ENCODE measurements at regions not wholly inside any gene's neighbourhood (a gene's known extent, or its start where the extent isn't known, plus 50 kb on each side); places are given as distances from the start of the nearest gene placed in this dataset.
"Not testable (repeated sequence)": the region's sequence is repeated elsewhere in the genome, so short reads cannot be mapped to it uniquely, and the experiment has no call there.

GRCh38 chrX:137164329-137164728, 130.5 kb upstream of the GPR101 start:
- Histone ChIP-seq H3K4me2 (ENCODE audit: low read length) (no peak overlapping the region), H3K36me3 (ENCODE audit: control insufficient read depth, insufficient read depth, low read length) (no peaks in the 10 kb centered on the region), H3K27ac (no peak overlapping the region), H3K79me2 (no peaks in the 10 kb centered on the region), H3K9me3 (ENCODE audit: control insufficient read depth, low read length) (no peaks in the 10 kb centered on the region), H3K4me3 (ENCODE audit: low read depth, low read length) (no peak overlapping the region), H3K9ac (no peak overlapping the region), H3K27me3 (ENCODE audit: control insufficient read depth, insufficient read depth, low read length) (no peaks in the 10 kb centered on the region), H3K4me1 (no peaks in the 10 kb centered on the region), H2AFZ (no peak overlapping the region)
- TF ChIP-seq CTCF (IDR thresholded peaks at IDR 0.05): no peak

GRCh38 chrX:137151403-137151802, 117.6 kb upstream of the GPR101 start:
- H2AFZ ChIP-seq: no peak overlapping the region
- H3K9me3 ChIP-seq (ENCODE audit: control insufficient read depth, low read length): no peaks in the 10 kb centered on the region
- H3K27me3 ChIP-seq (ENCODE audit: control insufficient read depth, insufficient read depth, low read length): no peaks in the 10 kb centered on the region
- H3K4me1 ChIP-seq: no peaks in the 10 kb centered on the region
- H3K4me3 ChIP-seq (ENCODE audit: low read depth, low read length): no peak overlapping the region
- H3K79me2 ChIP-seq: no peaks in the 10 kb centered on the region
- TF ChIP-seq CTCF (IDR thresholded peaks at IDR 0.05): no peak
- no peak overlapping the region for H3K9ac ChIP-seq
- no peak overlapping the region for H3K4me2 ChIP-seq (ENCODE audit: low read length)
- no peaks in the 10 kb centered on the region for H3K36me3 ChIP-seq (ENCODE audit: control insufficient read depth, insufficient read depth, low read length)
- no peak overlapping the region for H3K27ac ChIP-seq

GRCh38 chrX:137143864-137144263, 110.1 kb upstream of the GPR101 start:
- Histone ChIP-seq H3K79me2 (no peaks in the 10 kb centered on the region), H3K27me3 (ENCODE audit: control insufficient read depth, insufficient read depth, low read length) (no peaks in the 10 kb centered on the region), H3K9ac (no peak overlapping the region), H2AFZ (no peak overlapping the region), H3K4me2 (ENCODE audit: low read length) (no peak overlapping the region), H3K36me3 (ENCODE audit: control insufficient read depth, insufficient read depth, low read length) (no peaks in the 10 kb centered on the region), H3K4me1 (no peaks in the 10 kb centered on the region), H3K4me3 (ENCODE audit: low read depth, low read length) (no peak overlapping the region), H3K9me3 (ENCODE audit: control insufficient read depth, low read length) (no peaks in the 10 kb centered on the region), H3K27ac (no peak overlapping the region)
- TF ChIP-seq CTCF (IDR thresholded peaks at IDR 0.05): no peak

- not testable (repeated sequence) for H3K27me3 ChIP-seq (ENCODE audit: control insufficient read depth, insufficient read depth, low read length); H3K4me2 ChIP-seq (ENCODE audit: low read length); H3K4me3 ChIP-seq (ENCODE audit: low read depth, low read length); H3K4me1 ChIP-seq; H3K27ac ChIP-seq; H3K9me3 ChIP-seq (ENCODE audit: control insufficient read depth, low read length); H3K79me2 ChIP-seq; H3K36me3 ChIP-seq (ENCODE audit: control insufficient read depth, insufficient read depth, low read length); H3K9ac ChIP-seq; H2AFZ ChIP-seq
These were observed 88.9 kb upstream of the GPR101 start for GRCh38 chrX:137122651-137123050.

- Histone ChIP-seq H3K36me3 (ENCODE audit: control insufficient read depth, insufficient read depth, low read length) (no peaks in the 10 kb centered on the region), H3K4me2 (ENCODE audit: low read length) (no peak overlapping the region), H3K9me3 (ENCODE audit: control insufficient read depth, low read length) (no peaks in the 10 kb centered on the region), H2AFZ (no peak overlapping the region), H3K27me3 (ENCODE audit: control insufficient read depth, insufficient read depth, low read length) (no peaks in the 10 kb centered on the region), H3K9ac (no peak overlapping the region), H3K27ac (no peak overlapping the region), H3K79me2 (no peaks in the 10 kb centered on the region), H3K4me1 (no peaks in the 10 kb centered on the region), H3K4me3 (ENCODE audit: low read depth, low read length) (no peak overlapping the region)
- no peak for TF ChIP-seq CTCF (IDR thresholded peaks at IDR 0.05)
These were observed 85.3 kb upstream of the GPR101 start for GRCh38 chrX:137119049-137119448.
